Heart left ventricle (tissue), 16 donors: ENCODE measurements at regions not wholly inside any gene's neighbourhood (a gene's known extent, or its start where the extent isn't known, plus 50 kb on each side); places are given as distances from the start of the nearest gene placed in this dataset.

Experiments used
- ATAC-seq, 4 donors: fragments of 200-7000 bp; cut with Tn5 transposase; one replicate each; pipeline ENCODE4 v1.9.1; 2020 to 2022; ENCODE audit warnings: moderate library complexity in 4 of 4, mild to moderate bottlenecking in 3 of 4, moderate number of reproducible peaks in 1 of 4
- DNase-seq, 5 donors: peaks; one replicate each; pipeline ENCODE4 v3.0.0-alpha.2; 2020
- H3K27ac ChIP-seq, 12 donors: fragments of 200-600 bp; sonication (generic) in 4 of 12; one replicate each; pipeline versions ENCODE4 v1.5.0 to v1.8.0; 2016 to 2022; ENCODE audit warnings: mild to moderate bottlenecking in 2 of 12
- H3K27me3 ChIP-seq, 9 donors: fragments of 200-600 bp; sonication (generic) in 2 of 9; one replicate each; pipeline versions ENCODE4 v1.5.1 to v1.8.0; 2016 to 2022; ENCODE audit warnings: mild to moderate bottlenecking in 3 of 9
- H3K36me3 ChIP-seq, 9 donors: fragments of 200-600 bp; sonication (generic) in 2 of 9; one replicate each; pipeline versions ENCODE4 v1.5.0 to v1.8.0; 2018 to 2022; ENCODE audit warnings: mild to moderate bottlenecking in 2 of 9
- H3K4me1 ChIP-seq, 12 donors: fragments of 200-600 bp; sonication (generic) in 4 of 12; one replicate each; pipeline versions ENCODE4 v1.5.0 to v1.8.0; 2016 to 2022; ENCODE audit warnings: mild to moderate bottlenecking in 3 of 12
- H3K4me3 ChIP-seq, 12 donors: fragments of 200-600 bp; sonication (generic) in 4 of 12; one replicate each; pipeline versions ENCODE4 v1.5.0 to v1.8.0; 2017 to 2022; ENCODE audit warnings: mild to moderate bottlenecking in 9 of 12, moderate library complexity in 4 of 12
- H3K9me3 ChIP-seq, 12 donors: fragments of 200-600 bp; sonication (generic) in 4 of 12; one replicate each; pipeline versions ENCODE4 v1.5.0 to v1.8.0; 2016 to 2022; ENCODE audit warnings: mild to moderate bottlenecking in 1 of 12
- CTCF ChIP-seq, 12 donors: fragments of 200-600 bp; sonication (generic) in 4 of 12; IDR thresholded peaks; one replicate each; pipeline versions ENCODE4 v1.5.0 to v1.8.0; 2018 to 2022; ENCODE audit warnings: antibody characterized with exemption in 12 of 12, mild to moderate bottlenecking in 5 of 12
- POLR2A ChIP-seq, 2 donors: fragments of 450-650 bp; IDR thresholded peaks; one replicate each; pipeline ENCODE4 v1.6.1; 2017; ENCODE audit warnings: antibody characterized with exemption in 2 of 2, mild to moderate bottlenecking in 2 of 2, moderate library complexity in 2 of 2
- WGBS, 4 donors: extraction: QIAGEN DNeasy Blood & Tissue Kit in 2 of 4; methylation state at CpG; one replicate each; pipeline versions ENCODE4 v1.1.5 to v1.1.7; 2013 to 2018; 5-methylcytosine and 5-hydroxymethylcytosine counted together
- intact Hi-C, 10 donors: fragments of 100-400 bp; cut with DNase I; formaldehyde crosslinking; loops; one replicate each; pipeline versions ENCODE4 v1.11.1 to v1.14.2; 2022
- donor health status: ischemic (EF 13 %, LVEDD 7.1; RV severe dilation, severe dysfunction).
- donor health status: healthy with polysubstance abuse.
- donor health status: DM: no; HTN: yes; CAD: no.
- donor health status: DM: no; HTN: no; CAD: no.
- donor health status: ischemic (EF 25% LVEDD 6.9; RV normal size, moderate dysfunction).
- donor health status: ischemic (EF 25% LVEDD 5.7; RV mildly dilated, moderate dysfunction).
- donor health status: healthy.
- donor health status: DM: yes; HTN: yes; CAD: no.
- donor health status: ischemic (EF 35%, LVEDD 5.7; RV mildly dilated, moderate dysfunction).
- donor health status: nonischemic (EF 11% LVEDD 7.7; RV severe dilation, severe dysfunction).
- donor health status: DM: yes; HTN: yes; CAD: no.
- donor health status: PGD.
- donor health status: ischemic (EF 29% LVEDD 5.4; RV normal size, mild dysfunction).
- donor health status: nonischemic (EF 23%, LVEDD 6.1; RV moderate dilation, normal function).

DNA sequence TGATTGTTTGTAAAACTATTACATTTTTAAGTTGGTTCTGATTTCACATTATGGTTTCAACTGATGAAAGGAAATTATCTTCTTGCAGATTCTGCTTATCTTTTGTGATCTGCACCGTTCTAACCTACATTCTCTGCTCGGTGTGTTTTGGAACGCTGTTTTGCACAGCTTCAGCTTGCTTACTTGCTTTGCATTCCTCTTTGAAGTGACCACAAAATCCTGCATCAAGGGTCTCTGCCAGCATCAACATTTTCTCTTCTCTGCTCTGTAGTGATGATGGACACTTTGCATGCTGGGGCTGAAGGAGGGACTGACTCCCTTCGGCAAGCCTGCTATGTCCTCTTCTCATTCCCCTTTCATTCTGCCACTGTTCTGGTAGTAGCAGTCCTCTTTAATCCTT, 485.2 kb downstream of the FBXO15 start:
- ATAC-seq, result no peak
- H3K4me3 ChIP-seq, result no peak overlapping the region
- no peak for TF ChIP-seq CTCF (IDR thresholded peaks at IDR 0.05)
- TF ChIP-seq POLR2A (IDR thresholded peaks at IDR 0.05), result no peak
- H3K4me1 ChIP-seq, result no peaks in the 10 kb centered on the region
- intact Hi-C loops, result no loop called here
- H3K36me3 ChIP-seq, result no peaks in the 10 kb centered on the region
- no peaks in the 10 kb centered on the region for H3K9me3 ChIP-seq
- no peak for DNase-seq
- 47 to 64% (median 53%) methylated on average over 4 of the region's 4 CpGs for WGBS, 4 donors
- no peaks in the 10 kb centered on the region for H3K27me3 ChIP-seq
- no peak overlapping the region for H3K27ac ChIP-seq

DNA sequence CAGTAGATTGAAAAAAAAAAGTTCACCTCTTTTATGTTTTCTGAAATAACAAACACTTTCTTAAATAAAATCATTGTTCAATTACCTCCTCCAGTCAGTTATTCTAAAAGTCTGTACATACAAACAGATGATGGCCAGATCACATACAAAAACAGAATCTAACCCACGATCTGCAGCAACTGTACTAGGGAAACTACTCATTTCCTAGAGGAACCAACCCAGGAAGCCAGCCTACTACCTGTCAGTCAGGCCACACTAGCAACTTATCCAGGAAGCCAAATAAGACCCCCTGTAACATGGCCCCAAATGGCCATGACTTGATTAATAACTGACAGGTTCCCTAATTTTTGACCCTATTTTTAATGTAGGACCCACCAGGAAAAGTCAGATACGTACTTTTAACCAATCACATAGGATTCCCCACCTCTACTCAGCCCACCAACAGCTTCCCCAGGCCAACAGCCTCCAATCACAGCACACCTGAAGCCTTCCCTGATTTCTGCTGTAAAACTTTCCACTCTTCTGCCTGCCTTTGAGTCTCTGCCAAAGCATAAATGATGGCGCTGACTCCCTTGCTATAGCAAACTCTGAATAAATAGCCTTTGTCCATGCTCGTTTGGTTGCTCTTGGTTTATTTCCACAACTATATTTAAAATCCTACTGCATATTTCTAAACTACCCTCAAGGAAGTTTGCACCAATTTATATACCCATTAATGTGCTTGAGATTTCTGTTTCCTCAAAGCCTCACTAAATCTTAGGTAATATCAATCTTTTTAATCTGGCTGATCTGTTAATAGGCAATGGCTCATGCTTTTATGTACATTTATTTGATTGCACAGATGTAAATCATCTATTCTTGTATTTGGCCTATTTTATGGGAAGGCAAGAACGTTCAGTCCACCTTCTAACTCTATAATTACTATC, 486.4 kb downstream of the FBXO15 start:
- ATAC-seq (no peak), DNase-seq (no peak)
- WGBS, 4 donors, result 71 to 80% (median 79%) methylated on average over 5 of the region's 5 CpGs
- peaks cover 0 to 4% (median 0%) of the 10 kb centered on the region in 12 donors for H3K9me3 ChIP-seq
- TF ChIP-seq CTCF (IDR thresholded peaks at IDR 0.05) (no peak), POLR2A (IDR thresholded peaks at IDR 0.05) (no peak)
- no peak overlapping the region for H3K27ac ChIP-seq
- H3K27me3 ChIP-seq, result no peaks in the 10 kb centered on the region
- intact Hi-C loops, result no loop called here
- no peaks in the 10 kb centered on the region for H3K4me1 ChIP-seq
- no peak overlapping the region for H3K4me3 ChIP-seq
- no peaks in the 10 kb centered on the region for H3K36me3 ChIP-seq

DNA sequence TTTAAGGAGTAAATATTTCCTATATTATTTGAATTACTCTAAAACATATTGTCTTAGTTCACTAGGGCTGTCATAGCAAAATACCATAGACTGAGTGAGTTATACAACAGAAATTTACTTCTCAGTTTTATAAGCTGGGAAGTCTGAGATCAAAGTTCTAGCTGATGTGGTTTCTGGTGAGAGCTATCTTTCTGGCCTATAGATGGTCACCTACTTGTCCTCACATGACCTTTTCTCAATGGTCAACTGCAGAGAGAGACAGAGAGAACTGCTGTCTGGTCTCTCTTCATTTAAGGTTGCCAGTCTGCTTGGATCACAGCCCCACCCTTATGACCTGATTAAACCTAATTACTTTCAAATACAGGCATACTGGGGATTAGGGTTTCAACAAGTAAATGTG, 490.9 kb downstream of the FBXO15 start:
- H3K4me3 ChIP-seq, result no peak overlapping the region
- DNase-seq (no peak), ATAC-seq (no peak)
- intact Hi-C loops, result no loop called here
- H3K27me3 ChIP-seq, result no peaks in the 10 kb centered on the region
- TF ChIP-seq CTCF (IDR thresholded peaks at IDR 0.05) (no peak), POLR2A (IDR thresholded peaks at IDR 0.05) (no peak)
- H3K36me3 ChIP-seq, result no peaks in the 10 kb centered on the region
- H3K4me1 ChIP-seq, result no peaks in the 10 kb centered on the region
- H3K9me3 ChIP-seq, result peaks cover 0 to 4% (median 0%) of the 10 kb centered on the region in 12 donors
- no peak overlapping the region for H3K27ac ChIP-seq

DNA sequence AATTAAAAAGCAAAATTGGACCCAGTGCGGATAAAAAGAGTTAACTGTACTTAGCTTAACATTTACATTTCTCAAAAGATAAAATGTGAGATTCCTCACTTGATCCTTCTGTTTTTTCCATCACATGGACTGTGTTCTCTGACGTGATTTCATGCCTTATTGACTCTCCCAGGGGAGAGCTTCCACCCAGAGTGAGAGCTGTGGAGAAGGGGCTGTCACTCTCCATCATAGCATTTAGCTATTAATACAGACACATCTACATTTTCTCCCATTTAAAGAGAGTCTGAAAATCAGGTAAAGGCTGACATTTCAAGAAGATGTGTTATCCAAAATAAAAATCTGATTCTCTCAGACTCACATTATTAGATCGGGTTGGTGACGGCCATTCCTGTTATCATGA, 493.8 kb downstream of the FBXO15 start:
- intact Hi-C loops, result no loop called here
- no peak for ATAC-seq
- TF ChIP-seq CTCF (IDR thresholded peaks at IDR 0.05), result no peak
- no peak for TF ChIP-seq POLR2A (IDR thresholded peaks at IDR 0.05)
- Histone ChIP-seq H3K4me3 (no peak overlapping the region), H3K9me3 (peaks cover 0 to 4% (median 0%) of the 10 kb centered on the region in 12 donors), H3K4me1 (no peaks in the 10 kb centered on the region), H3K36me3 (no peaks in the 10 kb centered on the region), H3K27me3 (no peaks in the 10 kb centered on the region), H3K27ac (no peak overlapping the region)
- WGBS, 4 donors, result 76 to 90% (median 82%) methylated on average over 4 of the region's 4 CpGs
- no peak for DNase-seq
